GM13977 (cell line): ENCODE measurements at regions not wholly inside any gene's neighbourhood (a gene's known extent, or its start where the extent isn't known, plus 50 kb on each side); places are given as distances from the start of the nearest gene placed in this dataset.

ENCODE experiments used
- DNase-seq: peaks from one replicate; pipeline ENCODE4 v3.0.0; 2012; ENCODE audit warnings: low spot score
- in situ Hi-C: fragments of 300-500 bp; cut with MboI; formaldehyde crosslinking; loops from one replicate; pipeline ENCODE4 v1.12.0; 2022; ENCODE audit warnings: low sequenced_read_pairs, low pct_unique_long_range_greater_than_20kb, mixed read lengths, inconsistent platforms; ENCODE audit not compliant: unreplicated experiment
- TF ChIP-seq, protein P1 (sequence below): IDR thresholded peaks from 2 replicates; pipeline ENCODE4 v1.5.1; 2012; ENCODE audit warnings: mild to moderate bottlenecking, control low read depth; ENCODE audit not compliant: insufficient read depth; ENCODE audit errors: extremely low read depth, missing control alignments

DNA sequence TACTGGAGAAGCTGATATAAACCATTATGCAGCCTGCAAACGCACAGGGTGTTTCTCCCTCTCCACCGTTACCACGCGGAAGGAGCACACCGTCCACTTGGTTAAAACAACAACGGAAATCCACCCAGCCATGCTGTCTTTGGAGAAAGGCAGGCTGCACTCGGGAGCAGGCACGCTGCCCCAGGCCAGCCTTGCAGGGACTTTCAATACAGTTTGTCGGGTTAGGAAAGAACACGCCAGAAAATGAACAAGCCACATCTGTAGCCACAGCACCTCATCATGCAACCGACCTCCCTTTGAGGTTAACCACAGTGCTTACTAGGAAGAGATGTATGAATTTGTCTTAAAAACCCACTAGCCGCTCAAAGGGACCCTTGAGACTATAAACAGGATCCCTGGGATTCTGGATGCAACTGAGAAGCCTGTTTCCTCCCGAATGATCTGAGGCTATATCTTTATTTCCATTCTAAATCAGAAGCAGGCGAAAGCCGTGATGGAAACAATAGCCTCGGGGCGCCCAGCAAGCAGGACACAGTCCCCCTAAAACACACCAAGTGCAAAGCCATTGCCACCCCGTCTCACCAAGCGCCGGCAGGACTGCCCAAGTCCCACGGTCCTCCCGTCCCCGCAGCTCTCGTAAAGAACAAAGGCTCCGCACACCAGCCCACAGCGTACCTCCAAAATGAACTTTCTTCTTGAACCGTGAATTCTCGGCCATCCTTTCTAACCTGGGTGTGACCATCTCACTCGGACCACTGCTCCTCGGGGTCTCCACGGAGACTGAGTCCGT lies 318.9 kb downstream of the CTTN start:
- TF ChIP-seq, protein P1, sequence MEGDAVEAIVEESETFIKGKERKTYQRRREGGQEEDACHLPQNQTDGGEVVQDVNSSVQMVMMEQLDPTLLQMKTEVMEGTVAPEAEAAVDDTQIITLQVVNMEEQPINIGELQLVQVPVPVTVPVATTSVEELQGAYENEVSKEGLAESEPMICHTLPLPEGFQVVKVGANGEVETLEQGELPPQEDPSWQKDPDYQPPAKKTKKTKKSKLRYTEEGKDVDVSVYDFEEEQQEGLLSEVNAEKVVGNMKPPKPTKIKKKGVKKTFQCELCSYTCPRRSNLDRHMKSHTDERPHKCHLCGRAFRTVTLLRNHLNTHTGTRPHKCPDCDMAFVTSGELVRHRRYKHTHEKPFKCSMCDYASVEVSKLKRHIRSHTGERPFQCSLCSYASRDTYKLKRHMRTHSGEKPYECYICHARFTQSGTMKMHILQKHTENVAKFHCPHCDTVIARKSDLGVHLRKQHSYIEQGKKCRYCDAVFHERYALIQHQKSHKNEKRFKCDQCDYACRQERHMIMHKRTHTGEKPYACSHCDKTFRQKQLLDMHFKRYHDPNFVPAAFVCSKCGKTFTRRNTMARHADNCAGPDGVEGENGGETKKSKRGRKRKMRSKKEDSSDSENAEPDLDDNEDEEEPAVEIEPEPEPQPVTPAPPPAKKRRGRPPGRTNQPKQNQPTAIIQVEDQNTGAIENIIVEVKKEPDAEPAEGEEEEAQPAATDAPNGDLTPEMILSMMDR = no peak
- no peak for DNase-seq
- in situ Hi-C loops = no loop called here

DNA sequence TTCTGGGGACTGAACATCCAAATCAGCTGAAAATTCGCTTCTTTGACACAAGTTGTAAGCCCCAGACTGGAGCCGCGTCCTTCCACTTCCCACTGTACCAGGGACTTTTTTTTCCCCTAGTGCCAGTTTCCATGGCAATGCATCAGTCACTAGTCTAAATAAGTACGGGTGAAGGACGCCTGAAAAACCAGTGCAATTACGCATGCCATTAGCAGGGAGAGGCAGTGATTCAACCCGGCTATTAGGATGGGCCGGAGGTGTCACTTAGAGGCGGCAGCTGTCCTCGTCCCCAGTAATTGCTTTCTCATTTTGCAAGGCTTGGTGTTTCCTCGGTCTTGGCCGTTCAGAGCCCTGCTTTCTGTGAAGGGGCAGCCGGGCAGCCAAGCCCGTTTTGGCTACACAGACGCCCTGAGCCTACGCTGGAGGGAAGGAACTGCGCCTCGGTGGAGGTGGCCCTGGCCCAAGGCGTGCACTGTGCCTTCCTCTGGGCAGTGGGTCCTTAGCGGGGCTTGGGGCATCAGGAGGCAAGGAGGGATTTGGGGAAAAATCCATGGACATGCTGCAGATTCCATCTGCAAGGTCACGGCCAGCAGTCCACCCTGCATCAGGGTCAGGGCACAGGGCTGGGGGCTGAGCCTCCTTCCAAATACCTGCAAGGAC lies 319.7 kb downstream of the CTTN start:
- in situ Hi-C loops = no loop called here
- no peak for DNase-seq
- TF ChIP-seq, protein P1 = no peak

DNA sequence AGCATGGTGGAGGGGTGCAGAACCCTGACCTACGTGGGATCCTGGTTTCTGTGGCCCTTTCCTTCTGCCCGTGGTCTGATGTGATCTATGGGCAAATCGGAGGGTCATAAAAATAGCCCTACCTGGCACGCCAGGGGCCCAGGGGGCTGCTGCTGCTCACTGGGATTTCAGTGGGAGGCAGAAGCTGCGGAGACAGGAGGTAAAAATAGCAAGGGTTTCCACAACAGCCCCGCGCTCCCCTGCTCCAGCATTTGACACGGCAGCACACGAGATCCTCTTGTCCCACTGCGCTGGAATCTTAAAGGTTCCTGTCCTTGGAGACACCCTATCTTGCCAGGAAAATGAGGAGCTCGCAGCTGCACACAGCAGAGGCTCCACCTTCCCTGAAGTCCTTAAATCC lies 321.2 kb downstream of the CTTN start:
- TF ChIP-seq, protein P1 = no peak
- no peak for DNase-seq
- in situ Hi-C loops = no loop called here

- in situ Hi-C loops = no loop called here
- TF ChIP-seq, protein P1 = no peak
- DNase-seq = no peak
Observed at GRCh38 chr11:70720281-70720680, 322.0 kb downstream of the CTTN start.

- in situ Hi-C loops = no loop called here
- no peak for DNase-seq
- TF ChIP-seq, protein P1 = no peak
Observed at GRCh38 chr11:70721006-70721405, 322.7 kb downstream of the CTTN start.

DNA sequence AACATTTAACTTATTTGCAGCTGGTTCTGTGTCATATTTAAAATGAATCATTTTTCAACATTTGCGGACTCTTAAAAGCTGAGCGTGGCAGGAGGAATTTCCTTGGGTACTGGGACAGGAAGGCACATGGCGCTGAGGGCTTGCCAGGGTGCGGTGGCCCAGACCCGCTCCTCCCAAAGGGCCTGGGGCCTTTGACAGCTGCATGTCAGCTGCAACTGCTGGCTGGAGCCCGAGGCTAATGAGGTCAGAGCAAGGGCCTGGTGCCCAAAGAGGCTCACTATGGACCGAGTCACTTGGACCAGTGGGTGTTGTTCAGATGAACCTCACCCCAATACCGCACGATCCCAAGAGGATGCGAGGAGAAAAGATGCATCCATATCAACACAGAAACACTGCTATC lies 326.9 kb downstream of the CTTN start:
- no peak for DNase-seq
- in situ Hi-C loops = no loop called here
- TF ChIP-seq, protein P1 = no peak
